ENCODE measurements at regions not wholly inside any gene's neighbourhood (a gene's known extent, or its start where the extent isn't known, plus 50 kb on each side); places are given as distances from the start of the nearest gene placed in this dataset.
"Not testable (repeated sequence)": the region's sequence is repeated elsewhere in the genome, so short reads cannot be mapped to it uniquely, and the experiment has no call there.

- H3K4me3 ChIP-seq (ENCODE audit: insufficient read depth, low read depth, low read length); H3K27me3 ChIP-seq (ENCODE audit: control insufficient read depth, insufficient read depth, low read length); DNase-seq; H3K36me3 ChIP-seq (replicated peaks; ENCODE audit: control insufficient read depth, insufficient read depth, low read length): not testable (repeated sequence)
Measured at GRCh38 chr10:33956322-33956721, 621.9 kb upstream of the NRP1 start.

DNA sequence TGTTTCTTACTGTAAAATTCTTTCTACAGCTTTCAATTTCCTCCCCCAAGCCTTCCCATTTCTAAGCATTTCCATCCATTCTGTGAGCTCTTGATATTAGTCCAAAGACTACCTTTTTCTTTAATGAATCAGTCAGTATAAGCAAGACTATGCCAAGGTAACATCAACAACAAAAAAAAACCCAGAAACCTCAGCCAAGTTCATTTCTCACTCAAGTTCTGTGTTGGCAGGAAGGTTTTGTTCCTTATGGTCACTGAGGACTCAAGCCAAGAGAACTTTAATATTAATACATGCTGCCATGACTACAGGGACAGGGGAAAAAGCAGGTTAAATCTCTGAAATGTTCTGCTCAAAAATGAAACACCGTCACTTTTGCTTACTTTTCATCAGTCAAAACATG lies 621.2 kb upstream of the NRP1 start:
- no peak for DNase-seq
- H3K27me3 ChIP-seq (ENCODE audit: control insufficient read depth, insufficient read depth, low read length), result no peaks in the 10 kb centered on the region
- H3K36me3 ChIP-seq (replicated peaks; ENCODE audit: control insufficient read depth, insufficient read depth, low read length), result no peaks in the 10 kb centered on the region
- no peak overlapping the region for H3K4me3 ChIP-seq (ENCODE audit: insufficient read depth, low read depth, low read length)

DNA sequence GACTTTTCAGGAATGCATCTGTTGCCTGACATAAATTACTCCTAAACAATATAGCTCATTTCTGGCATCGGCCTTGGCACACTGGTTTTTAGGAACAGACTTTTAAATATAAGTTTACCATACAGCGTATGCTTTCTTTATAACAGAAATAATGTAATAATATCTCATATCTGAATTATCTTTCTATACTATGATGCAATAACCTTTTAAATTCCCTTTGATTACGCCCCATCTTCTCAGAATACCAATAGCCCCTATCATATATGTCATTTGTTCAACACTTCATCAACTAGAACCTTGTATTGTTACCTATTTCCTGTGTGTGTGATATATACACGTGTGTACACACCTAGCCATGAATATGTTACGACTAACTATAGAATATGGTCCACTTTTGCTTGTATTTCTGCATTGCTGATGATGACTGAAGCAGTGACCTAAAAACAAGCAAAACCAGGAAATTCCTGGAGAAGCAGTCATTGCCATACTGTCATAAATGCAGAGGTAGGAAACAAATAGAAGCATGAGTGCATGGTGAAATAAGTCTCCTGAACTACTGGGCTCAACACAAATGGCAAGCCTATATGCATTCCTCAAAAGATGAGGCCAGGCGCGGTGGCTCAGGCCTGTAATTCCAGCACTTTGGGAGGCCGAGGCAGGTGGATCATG lies 618.4 kb upstream of the NRP1 start:
- Histone ChIP-seq H3K36me3 (replicated peaks; ENCODE audit: control insufficient read depth, insufficient read depth, low read length) (no peaks in the 10 kb centered on the region), H3K27me3 (ENCODE audit: control insufficient read depth, insufficient read depth, low read length) (no peaks in the 10 kb centered on the region), H3K4me3 (ENCODE audit: insufficient read depth, low read depth, low read length) (no peak overlapping the region)
- no peak for DNase-seq

- no peaks in the 10 kb centered on the region for H3K27me3 ChIP-seq (ENCODE audit: control insufficient read depth, insufficient read depth, low read length)
- DNase-seq, result peak; percentile 16
Measured at GRCh38 chr10:33950206-33950605, 615.7 kb upstream of the NRP1 start.

GRCh38 chr10:33947544-33947943 lies 613.1 kb upstream of the NRP1 start:
- H3K4me3 ChIP-seq (ENCODE audit: insufficient read depth, low read depth, low read length), result no peak overlapping the region
- no peak for DNase-seq
- H3K36me3 ChIP-seq (replicated peaks; ENCODE audit: control insufficient read depth, insufficient read depth, low read length), result no peaks in the 10 kb centered on the region
- H3K27me3 ChIP-seq (ENCODE audit: control insufficient read depth, insufficient read depth, low read length), result no peaks in the 10 kb centered on the region

More at GRCh38 chr10:33950206-33950605, 615.7 kb upstream of the NRP1 start:
- Histone ChIP-seq H3K36me3 (replicated peaks; ENCODE audit: control insufficient read depth, insufficient read depth, low read length) (no peaks in the 10 kb centered on the region), H3K4me3 (ENCODE audit: insufficient read depth, low read depth, low read length) (no peak overlapping the region)

DNA sequence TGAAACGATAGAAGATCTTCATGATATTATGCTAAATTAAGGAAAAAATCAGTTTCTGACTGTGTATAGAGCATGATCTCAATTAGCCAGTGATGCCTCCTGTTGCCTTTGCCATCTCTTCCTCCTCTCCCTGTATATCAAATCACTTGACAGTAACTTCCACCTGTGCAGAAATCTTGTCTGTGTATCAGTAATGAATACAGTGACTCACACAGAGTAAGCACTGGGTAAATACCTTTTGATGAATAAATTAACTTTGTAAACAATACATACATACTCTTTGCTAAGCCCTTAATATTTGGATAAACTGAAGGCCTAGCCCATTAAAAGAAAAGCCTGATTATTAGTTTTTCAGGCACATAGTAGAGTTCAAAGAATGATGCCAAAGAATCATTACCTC lies 610.6 kb upstream of the NRP1 start:
- no peak overlapping the region for H3K4me3 ChIP-seq (ENCODE audit: insufficient read depth, low read depth, low read length)

GRCh38 chr10:33942508-33942907 lies 608.0 kb upstream of the NRP1 start:
- Histone ChIP-seq H3K27me3 (ENCODE audit: control insufficient read depth, insufficient read depth, low read length) (no peaks in the 10 kb centered on the region), H3K4me3 (ENCODE audit: insufficient read depth, low read depth, low read length) (no peak overlapping the region), H3K36me3 (replicated peaks; ENCODE audit: control insufficient read depth, insufficient read depth, low read length) (no peaks in the 10 kb centered on the region)
- no peak for DNase-seq

More for the DNA sequence above, 610.6 kb upstream of the NRP1 start:
- Histone ChIP-seq H3K36me3 (replicated peaks; ENCODE audit: control insufficient read depth, insufficient read depth, low read length) (no peaks in the 10 kb centered on the region), H3K27me3 (ENCODE audit: control insufficient read depth, insufficient read depth, low read length) (no peaks in the 10 kb centered on the region)
- DNase-seq, result no peak

DNA sequence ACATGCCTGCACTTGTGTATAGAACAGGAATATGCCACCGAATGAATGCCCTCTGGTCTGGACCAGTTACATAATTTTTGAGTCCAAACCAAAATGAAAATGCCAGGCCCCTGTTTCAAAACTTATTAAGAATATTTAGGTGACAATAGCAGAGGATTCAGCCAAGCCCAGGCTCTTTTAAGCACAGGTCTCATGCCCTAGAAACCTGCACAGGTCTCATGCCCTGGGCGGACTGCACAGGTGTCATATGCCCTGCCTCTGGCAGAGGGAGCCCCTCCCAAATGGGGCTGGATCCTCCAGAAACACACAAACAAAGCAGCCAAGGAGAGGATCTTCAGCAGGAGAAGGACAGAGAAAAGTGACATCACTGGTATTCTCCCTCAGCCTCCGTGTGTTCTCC lies 605.4 kb upstream of the NRP1 start:
- no peaks in the 10 kb centered on the region for H3K36me3 ChIP-seq (replicated peaks; ENCODE audit: control insufficient read depth, insufficient read depth, low read length)
- no peaks in the 10 kb centered on the region for H3K27me3 ChIP-seq (ENCODE audit: control insufficient read depth, insufficient read depth, low read length)
- peak; percentile 6 for DNase-seq
- H3K4me3 ChIP-seq (ENCODE audit: insufficient read depth, low read depth, low read length), result no peak overlapping the region

GRCh38 chr10:33939410-33939809 lies 604.9 kb upstream of the NRP1 start:
- no peak for DNase-seq
- Histone ChIP-seq H3K27me3 (ENCODE audit: control insufficient read depth, insufficient read depth, low read length) (no peaks in the 10 kb centered on the region), H3K4me3 (ENCODE audit: insufficient read depth, low read depth, low read length) (no peak overlapping the region), H3K36me3 (replicated peaks; ENCODE audit: control insufficient read depth, insufficient read depth, low read length) (no peaks in the 10 kb centered on the region)

GRCh38 chr10:33938001-33938400 lies 603.5 kb upstream of the NRP1 start:
- no peaks in the 10 kb centered on the region for H3K27me3 ChIP-seq (ENCODE audit: control insufficient read depth, insufficient read depth, low read length)

GRCh38 chr10:33937036-33937730 lies 602.7 kb upstream of the NRP1 start:
- DNase-seq, result no peak
- Histone ChIP-seq H3K27me3 (ENCODE audit: control insufficient read depth, insufficient read depth, low read length) (no peaks in the 10 kb centered on the region), H3K4me3 (ENCODE audit: insufficient read depth, low read depth, low read length) (no peak overlapping the region), H3K36me3 (replicated peaks; ENCODE audit: control insufficient read depth, insufficient read depth, low read length) (no peaks in the 10 kb centered on the region)

More at GRCh38 chr10:33938001-33938400, 603.5 kb upstream of the NRP1 start:
- H3K36me3 ChIP-seq (replicated peaks; ENCODE audit: control insufficient read depth, insufficient read depth, low read length), result no peaks in the 10 kb centered on the region
- H3K4me3 ChIP-seq (ENCODE audit: insufficient read depth, low read depth, low read length), result no peak overlapping the region
- DNase-seq, result no peak

GRCh38 chr10:33935350-33935749 lies 600.9 kb upstream of the NRP1 start:
- Histone ChIP-seq H3K36me3 (replicated peaks; ENCODE audit: control insufficient read depth, insufficient read depth, low read length) (no peaks in the 10 kb centered on the region), H3K4me3 (ENCODE audit: insufficient read depth, low read depth, low read length) (no peak overlapping the region), H3K27me3 (ENCODE audit: control insufficient read depth, insufficient read depth, low read length) (no peaks in the 10 kb centered on the region)
- no peak for DNase-seq

- Histone ChIP-seq H3K27me3 (ENCODE audit: control insufficient read depth, insufficient read depth, low read length) (no peaks in the 10 kb centered on the region), H3K36me3 (replicated peaks; ENCODE audit: control insufficient read depth, insufficient read depth, low read length) (no peaks in the 10 kb centered on the region), H3K4me3 (ENCODE audit: insufficient read depth, low read depth, low read length) (no peak overlapping the region)
- no peak for DNase-seq
Measured at GRCh38 chr10:33930079-33930478, 595.6 kb upstream of the NRP1 start.

- H3K36me3 ChIP-seq (replicated peaks; ENCODE audit: control insufficient read depth, insufficient read depth, low read length), result no peaks in the 10 kb centered on the region
- H3K4me3 ChIP-seq (ENCODE audit: insufficient read depth, low read depth, low read length), result no peak overlapping the region
- no peaks in the 10 kb centered on the region for H3K27me3 ChIP-seq (ENCODE audit: control insufficient read depth, insufficient read depth, low read length)
- DNase-seq, result no peak
Measured at GRCh38 chr10:33927347-33927746, 592.9 kb upstream of the NRP1 start.

DNA sequence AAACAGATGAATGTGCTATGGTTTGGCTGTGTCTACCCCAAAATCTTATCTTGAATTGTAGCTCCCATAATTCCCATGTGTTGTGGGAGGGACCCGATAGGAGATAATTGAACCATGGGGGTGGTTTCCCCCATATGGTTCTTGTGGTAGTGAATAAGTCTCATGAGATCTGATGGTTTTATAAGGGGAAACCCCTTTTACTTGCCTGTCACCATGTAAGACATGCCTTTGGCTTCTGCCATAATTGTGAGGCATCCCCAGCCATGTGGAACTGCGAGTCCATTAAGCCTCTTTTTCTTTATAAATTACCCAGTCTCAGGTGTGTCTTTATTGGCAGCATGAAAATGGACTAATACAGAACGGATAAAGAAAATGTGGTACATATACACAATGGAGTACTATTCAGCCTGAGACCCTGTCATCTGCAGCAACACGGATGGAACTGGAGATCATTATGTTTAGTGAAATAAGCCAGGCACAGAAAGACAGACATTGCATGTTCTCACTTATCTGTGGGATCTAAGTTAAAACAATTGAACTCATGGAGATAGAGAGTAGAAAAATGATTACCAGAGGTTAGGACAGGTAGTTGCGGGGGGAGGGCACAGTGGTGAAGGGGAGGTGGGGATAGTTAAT lies 587.6 kb upstream of the NRP1 start:
- Histone ChIP-seq H3K27me3 (ENCODE audit: control insufficient read depth, insufficient read depth, low read length) (no peaks in the 10 kb centered on the region), H3K4me3 (ENCODE audit: insufficient read depth, low read depth, low read length) (no peak overlapping the region), H3K36me3 (replicated peaks; ENCODE audit: control insufficient read depth, insufficient read depth, low read length) (no peaks in the 10 kb centered on the region)
- no peak for DNase-seq

Data from H7 (cell line).